ENCODE measurements at regions not wholly inside any gene's neighbourhood (a gene's known extent, or its start where the extent isn't known, plus 50 kb on each side); places are given as distances from the start of the nearest gene placed in this dataset.

DNA sequence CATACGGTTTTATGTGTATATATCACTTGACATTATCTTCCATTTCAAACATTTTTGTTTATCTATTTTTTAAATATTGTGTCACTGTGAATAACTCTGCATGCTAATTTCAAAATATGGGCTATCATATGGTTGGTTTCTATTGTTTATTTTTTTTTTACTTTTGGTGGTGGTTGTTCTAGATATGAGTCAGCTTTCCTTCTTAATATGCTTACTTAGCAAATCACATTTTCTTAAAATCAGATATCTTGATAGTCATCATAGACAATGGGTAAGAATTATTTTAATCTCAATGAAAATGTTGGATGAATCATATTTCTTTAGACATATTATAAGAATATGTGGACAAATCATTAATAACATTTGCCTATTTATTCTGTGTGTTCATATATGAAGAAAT lies 881.5 kb downstream of the BRINP3 start:
- TF ChIP-seq, protein P1, sequence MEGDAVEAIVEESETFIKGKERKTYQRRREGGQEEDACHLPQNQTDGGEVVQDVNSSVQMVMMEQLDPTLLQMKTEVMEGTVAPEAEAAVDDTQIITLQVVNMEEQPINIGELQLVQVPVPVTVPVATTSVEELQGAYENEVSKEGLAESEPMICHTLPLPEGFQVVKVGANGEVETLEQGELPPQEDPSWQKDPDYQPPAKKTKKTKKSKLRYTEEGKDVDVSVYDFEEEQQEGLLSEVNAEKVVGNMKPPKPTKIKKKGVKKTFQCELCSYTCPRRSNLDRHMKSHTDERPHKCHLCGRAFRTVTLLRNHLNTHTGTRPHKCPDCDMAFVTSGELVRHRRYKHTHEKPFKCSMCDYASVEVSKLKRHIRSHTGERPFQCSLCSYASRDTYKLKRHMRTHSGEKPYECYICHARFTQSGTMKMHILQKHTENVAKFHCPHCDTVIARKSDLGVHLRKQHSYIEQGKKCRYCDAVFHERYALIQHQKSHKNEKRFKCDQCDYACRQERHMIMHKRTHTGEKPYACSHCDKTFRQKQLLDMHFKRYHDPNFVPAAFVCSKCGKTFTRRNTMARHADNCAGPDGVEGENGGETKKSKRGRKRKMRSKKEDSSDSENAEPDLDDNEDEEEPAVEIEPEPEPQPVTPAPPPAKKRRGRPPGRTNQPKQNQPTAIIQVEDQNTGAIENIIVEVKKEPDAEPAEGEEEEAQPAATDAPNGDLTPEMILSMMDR (conservative IDR thresholded peaks at IDR 0.05; ENCODE audit: low read depth, low read length) = no peak
- no peak for DNase-seq (ENCODE audit: low read depth)
- no peak overlapping the region for H3K4me3 ChIP-seq (ENCODE audit: low read length)

DNA sequence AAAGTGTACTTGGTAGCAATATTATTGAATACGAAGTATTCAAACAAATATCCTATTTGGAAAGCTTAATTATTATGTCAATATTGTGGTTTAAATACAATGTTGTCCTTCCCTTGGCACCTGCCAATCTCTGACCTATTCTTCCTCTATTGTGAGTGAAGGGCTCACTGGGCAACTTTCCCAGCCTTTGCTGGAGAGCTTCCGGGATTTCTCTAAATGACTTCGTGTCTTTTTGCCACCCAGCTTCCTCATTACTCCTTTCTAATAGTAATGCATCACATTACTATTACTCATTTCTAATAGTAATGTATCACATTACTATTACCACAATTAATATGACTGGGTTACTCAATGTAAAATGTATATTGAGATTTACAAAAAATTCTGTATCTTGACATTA lies 880.6 kb downstream of the BRINP3 start:
- no peak overlapping the region for H3K4me3 ChIP-seq (ENCODE audit: low read length)
- TF ChIP-seq, protein P1 (conservative IDR thresholded peaks at IDR 0.05; ENCODE audit: low read depth, low read length) = no peak
- no peak for DNase-seq (ENCODE audit: low read depth)

DNA sequence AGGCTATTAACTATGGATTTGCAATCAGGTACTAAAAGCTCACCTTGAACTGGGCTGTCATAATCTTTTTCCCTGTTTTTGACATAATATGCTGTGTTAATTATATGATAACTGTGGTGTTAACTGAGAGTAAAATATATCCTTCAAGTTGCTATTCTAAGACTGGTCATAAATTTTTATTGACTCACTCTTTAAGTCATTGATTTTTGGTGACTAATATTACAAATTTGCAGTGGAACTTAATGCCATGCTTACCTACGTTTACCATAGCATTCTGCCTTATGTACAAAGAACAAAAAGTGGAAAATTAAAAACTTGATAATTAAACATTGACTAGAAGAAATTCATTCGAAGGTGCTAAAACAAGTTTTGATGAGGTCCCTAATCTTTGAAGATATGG lies 872.4 kb downstream of the BRINP3 start:
- DNase-seq (ENCODE audit: low read depth) = no peak
- no peak overlapping the region for H3K4me3 ChIP-seq (ENCODE audit: low read length)
- TF ChIP-seq, protein P1 (conservative IDR thresholded peaks at IDR 0.05; ENCODE audit: low read depth, low read length) = no peak

DNA sequence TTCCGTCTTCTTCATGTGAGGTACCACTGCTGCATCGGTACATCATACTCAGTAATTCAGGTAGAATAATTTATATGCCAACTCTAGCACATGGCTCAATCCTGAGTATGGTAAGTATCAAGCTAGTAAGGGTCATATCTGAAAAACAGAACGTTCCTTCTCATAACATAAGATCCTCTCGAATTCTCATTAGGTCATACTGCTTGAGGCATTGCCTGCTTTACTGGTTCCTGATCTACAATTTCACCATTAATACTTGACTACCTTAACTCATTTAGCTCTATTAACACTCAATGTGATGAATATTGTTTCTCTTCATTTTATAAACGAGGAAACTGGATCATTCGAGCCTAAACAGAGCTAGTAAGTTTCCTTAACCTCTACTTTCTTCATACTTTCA lies 871.6 kb downstream of the BRINP3 start:
- no peak overlapping the region for H3K4me3 ChIP-seq (ENCODE audit: low read length)
- TF ChIP-seq, protein P1 (conservative IDR thresholded peaks at IDR 0.05; ENCODE audit: low read depth, low read length) = no peak
- no peak for DNase-seq (ENCODE audit: low read depth)

DNA sequence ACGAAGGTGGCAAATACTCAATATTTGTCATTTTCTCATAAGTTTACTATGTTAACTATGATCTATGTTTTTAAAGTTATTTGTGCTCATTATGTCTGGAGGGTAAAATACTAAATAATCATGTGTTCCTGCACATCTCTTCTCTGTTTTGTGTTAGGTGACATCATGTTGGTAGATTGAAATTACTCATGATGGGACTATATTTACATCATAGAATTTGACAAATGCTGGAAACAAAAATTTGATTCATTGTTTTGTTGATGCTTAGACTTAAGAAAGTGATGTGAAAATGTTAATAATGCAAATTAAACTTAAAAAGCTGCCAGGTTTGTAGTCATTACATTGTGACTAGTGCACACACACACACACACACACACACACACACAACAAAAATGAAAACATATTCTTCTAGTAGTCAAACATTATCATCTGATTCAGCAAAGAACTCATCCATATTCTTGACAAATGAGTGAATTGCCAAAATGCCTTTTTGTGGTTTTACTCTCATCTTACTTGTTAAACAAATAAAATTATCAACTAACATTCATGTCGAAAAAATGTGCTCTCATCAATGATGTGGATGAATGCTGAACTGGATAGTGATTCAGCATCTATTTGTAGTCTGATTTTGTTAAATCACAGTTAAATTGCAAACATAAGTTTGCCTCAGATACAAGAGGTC lies 870.7 kb downstream of the BRINP3 start:
- no peak overlapping the region for H3K4me3 ChIP-seq (ENCODE audit: low read length)
- DNase-seq (ENCODE audit: low read depth) = no peak
- TF ChIP-seq, protein P1 (conservative IDR thresholded peaks at IDR 0.05; ENCODE audit: low read depth, low read length) = no peak

DNA sequence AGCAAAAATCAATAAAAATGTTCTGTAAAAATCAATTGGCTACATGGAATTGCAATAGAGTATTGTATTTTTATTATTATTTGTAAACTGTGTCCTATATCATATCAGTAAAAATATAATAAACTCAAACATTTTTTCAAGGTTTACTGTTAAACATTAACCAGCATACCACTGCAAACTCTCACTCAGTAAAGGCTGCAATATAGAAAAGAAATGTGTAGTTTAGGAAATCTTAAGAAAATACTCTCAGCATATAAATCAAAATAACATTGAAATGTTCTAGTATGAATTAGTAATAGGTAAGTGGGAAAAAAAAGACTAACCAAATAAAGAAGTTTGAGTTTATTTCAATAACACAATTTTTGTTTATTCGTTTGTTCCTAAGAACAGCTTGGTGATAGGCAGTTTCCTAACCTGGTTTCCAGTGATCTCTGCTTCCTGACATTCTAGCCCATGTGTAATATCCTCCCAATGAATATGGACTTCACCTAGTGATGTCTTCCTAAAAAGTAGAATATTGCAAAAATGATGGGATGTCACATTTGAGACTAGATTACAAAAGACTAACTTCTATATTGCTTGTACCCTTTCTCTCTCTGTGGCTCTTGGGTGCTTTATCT lies 870.1 kb downstream of the BRINP3 start:
- H3K4me3 ChIP-seq (ENCODE audit: low read length) = no peak overlapping the region
- TF ChIP-seq, protein P1 (conservative IDR thresholded peaks at IDR 0.05; ENCODE audit: low read depth, low read length) = no peak
- DNase-seq (ENCODE audit: low read depth) = no peak

DNA sequence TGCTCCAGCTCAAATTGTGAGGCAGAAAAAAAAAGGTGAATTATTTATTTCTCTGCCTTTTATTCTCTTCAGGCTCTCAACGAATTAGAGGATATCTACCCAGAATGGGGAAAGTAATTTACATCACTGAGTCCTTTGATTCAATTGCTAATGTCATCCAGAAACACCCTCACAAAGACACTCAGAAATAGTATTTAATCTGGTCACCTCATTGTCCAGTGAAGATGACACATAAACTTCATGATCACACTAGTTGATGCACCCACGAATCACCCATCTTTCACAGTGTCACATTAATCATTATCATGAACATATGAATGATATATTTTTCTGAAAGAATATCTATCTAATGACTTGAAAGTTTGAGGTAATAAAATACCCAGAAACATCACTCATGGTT lies 868.5 kb downstream of the BRINP3 start:
- no peak for DNase-seq (ENCODE audit: low read depth)
- TF ChIP-seq, protein P1 (conservative IDR thresholded peaks at IDR 0.05; ENCODE audit: low read depth, low read length) = no peak

More for the DNA sequence above, 868.5 kb downstream of the BRINP3 start:
- no peak overlapping the region for H3K4me3 ChIP-seq (ENCODE audit: low read length)

Measured in retinal pigment epithelial cell (primary cell).